HL-60 (cell line): ENCODE measurements at regions not wholly inside any gene's neighbourhood (a gene's known extent, or its start where the extent isn't known, plus 50 kb on each side); places are given as distances from the start of the nearest gene placed in this dataset.

Experiments used
- DNase-seq, 2 experiments: peaks; one replicate each; pipeline ENCODE4 v3.0.0-alpha.2; 2010 to 2020; ENCODE audit warnings: low read depth in 1 of 2, low spot score in 1 of 2
- H3K27ac ChIP-seq: fragments of 250-450 bp; sonication (Bioruptor Pico); replicated peaks from 2 replicates; pipeline ENCODE4 v1.5.1; 2020; ENCODE audit warnings: mild to moderate bottlenecking, moderate library complexity
- H3K27me3 ChIP-seq: fragments of 250-450 bp; sonication (Bioruptor Pico); 2 replicates; pipeline ENCODE4 v1.5.1; 2021; ENCODE audit warnings: mild to moderate bottlenecking, moderate library complexity; ENCODE audit not compliant: insufficient read depth, poor library complexity, severe bottlenecking
- H3K4me3 ChIP-seq: replicated peaks from 2 replicates; pipeline ENCODE4 v1.5.1; 2011; ENCODE audit warnings: mild to moderate bottlenecking, control low read depth, low read length; ENCODE audit not compliant: insufficient read depth
- CTCF ChIP-seq: IDR thresholded peaks from one replicate; pipeline ENCODE4 v1.5.1; 2011; ENCODE audit warnings: low read length, control low read depth, inconsistent platforms; ENCODE audit not compliant: insufficient read depth
- GABPA ChIP-seq: IDR thresholded peaks from 2 replicates; pipeline ENCODE4 v1.6.1; 2012; ENCODE audit warnings: low read depth
- POLR2AphosphoS5 ChIP-seq: IDR thresholded peaks from 2 replicates; pipeline ENCODE4 v1.6.1; 2012; ENCODE audit warnings: low read depth
- REST ChIP-seq: IDR thresholded peaks from 2 replicates; pipeline ENCODE4 v1.6.1; 2012; ENCODE audit warnings: low read depth; ENCODE audit not compliant: insufficient replicate concordance
- SPI1 ChIP-seq: IDR thresholded peaks from 2 replicates; pipeline ENCODE4 v1.6.1; 2012; ENCODE audit warnings: low read depth, mild to moderate bottlenecking, borderline replicate concordance

- no peak overlapping the region for H3K27ac ChIP-seq
- DNase-seq: no peak
- no peaks in the 10 kb centered on the region for H3K27me3 ChIP-seq
- TF ChIP-seq POLR2AphosphoS5 (no peak), SPI1 (no peak), REST (no peak), CTCF (no peak), GABPA (no peak)
- no peak overlapping the region for H3K4me3 ChIP-seq
Measured at GRCh38 chr9:16322849-16323248, 547.6 kb downstream of the BNC2 start.

- Histone ChIP-seq H3K27ac (no peak overlapping the region), H3K4me3 (no peak overlapping the region), H3K27me3 (no peaks in the 10 kb centered on the region)
- TF ChIP-seq CTCF (no peak), REST (no peak), GABPA (no peak), POLR2AphosphoS5 (no peak)
- DNase-seq: no peak
Measured at GRCh38 chr9:16325966-16326365, 544.5 kb downstream of the BNC2 start.

- no peak for TF ChIP-seq POLR2AphosphoS5
- TF ChIP-seq GABPA: no peak
- no peak overlapping the region for H3K27ac ChIP-seq
- no peaks in the 10 kb centered on the region for H3K27me3 ChIP-seq
- H3K4me3 ChIP-seq: no peak overlapping the region
- DNase-seq: no peak
Measured at GRCh38 chr9:16328349-16328748, 542.1 kb downstream of the BNC2 start.

GRCh38 chr9:16329671-16330113, 540.8 kb downstream of the BNC2 start:
- Histone ChIP-seq H3K27me3 (no peaks in the 10 kb centered on the region), H3K4me3 (no peak overlapping the region), H3K27ac (no peak overlapping the region)
- TF ChIP-seq GABPA: no peak
- TF ChIP-seq SPI1: no peak
- TF ChIP-seq REST: no peak
- TF ChIP-seq POLR2AphosphoS5: no peak
- TF ChIP-seq CTCF: no peak
- DNase-seq: no peak
